ENCODE measurements at regions not wholly inside any gene's neighbourhood (a gene's known extent, or its start where the extent isn't known, plus 50 kb on each side); places are given as distances from the start of the nearest gene placed in this dataset.
"Not testable (repeated sequence)": the region's sequence is repeated elsewhere in the genome, so short reads cannot be mapped to it uniquely, and the experiment has no call there.

GRCh38 chrX:64662876-64663275 is 267.6 kb upstream of the MTMR8 start:
- Histone ChIP-seq H3K9me3 (ENCODE audit: control insufficient read depth, insufficient read depth, low read length) (no peaks in the 10 kb centered on the region), H3K4me1 (ENCODE audit: control insufficient read depth, insufficient read depth, low read length) (no peaks in the 10 kb centered on the region), H3K27ac (ENCODE audit: low read length) (no peak overlapping the region), H3K4me3 (ENCODE audit: low read length) (no peak overlapping the region), H3K27me3 (ENCODE audit: control insufficient read depth, insufficient read depth, low read length) (no peaks in the 10 kb centered on the region), H3K36me3 (ENCODE audit: control insufficient read depth, insufficient read depth, low read length) (no peaks in the 10 kb centered on the region)
- no CpG with 5 or more reads among the region's 1 CpG for WGBS (ENCODE audit: insufficient coverage, insufficient read length)
- no peak for DNase-seq (ENCODE audit: low read depth, low spot score)

GRCh38 chrX:64657229-64657628 is 262.0 kb upstream of the MTMR8 start:
- DNase-seq (ENCODE audit: low read depth, low spot score); H3K36me3 ChIP-seq (ENCODE audit: control insufficient read depth, insufficient read depth, low read length); H3K27me3 ChIP-seq (ENCODE audit: control insufficient read depth, insufficient read depth, low read length); H3K4me1 ChIP-seq (ENCODE audit: control insufficient read depth, insufficient read depth, low read length); H3K27ac ChIP-seq (ENCODE audit: low read length); H3K9me3 ChIP-seq (ENCODE audit: control insufficient read depth, insufficient read depth, low read length); H3K4me3 ChIP-seq (ENCODE audit: low read length): not testable (repeated sequence)
- WGBS (ENCODE audit: insufficient coverage, insufficient read length) = no CpG with 5 or more reads among the region's 6 CpGs

GRCh38 chrX:64642482-64642881 is 247.2 kb upstream of the MTMR8 start:
- no peak overlapping the region for H3K4me3 ChIP-seq (ENCODE audit: low read length)
- no peaks in the 10 kb centered on the region; the same call in 1 of the 2 replicates for H3K4me1 ChIP-seq (ENCODE audit: control insufficient read depth, insufficient read depth, low read length)
- DNase-seq (ENCODE audit: low read depth, low spot score) = no peak
- no peaks in the 10 kb centered on the region for H3K27me3 ChIP-seq (ENCODE audit: control insufficient read depth, insufficient read depth, low read length)
- H3K9me3 ChIP-seq (ENCODE audit: control insufficient read depth, insufficient read depth, low read length) = no peaks in the 10 kb centered on the region
- no CpG with 5 or more reads among the region's 2 CpGs for WGBS (ENCODE audit: insufficient coverage, insufficient read length)
- no peaks in the 10 kb centered on the region for H3K36me3 ChIP-seq (ENCODE audit: control insufficient read depth, insufficient read depth, low read length)
- no peak overlapping the region for H3K27ac ChIP-seq (ENCODE audit: low read length)

Measured in iPS DF 6.9 (cell line).